Epidermal melanocyte (primary cell): ENCODE measurements at regions not wholly inside any gene's neighbourhood (a gene's known extent, or its start where the extent isn't known, plus 50 kb on each side); places are given as distances from the start of the nearest gene placed in this dataset.

Experiments
- DNase-seq: peaks from one replicate; pipeline ENCODE4 v3.0.0; 2011; ENCODE audit warnings: low spot score; ENCODE audit not compliant: insufficient read length

- DNase-seq: no peak
Observed at GRCh38 chr17:15048933-15049794, 216.0 kb downstream of the PMP22 start.

GRCh38 chr17:15048381-15048780 is 216.7 kb downstream of the PMP22 start:
- no peak for DNase-seq

GRCh38 chr17:15042311-15042710 is 222.8 kb downstream of the PMP22 start:
- DNase-seq: no peak

GRCh38 chr17:15039366-15039765 is 225.8 kb downstream of the PMP22 start:
- no peak for DNase-seq

- DNase-seq: peak; percentile 40
Observed at GRCh38 chr17:15038656-15039055, 226.5 kb downstream of the PMP22 start.

GRCh38 chr17:15036238-15036637 is 228.9 kb downstream of the PMP22 start:
- no peak for DNase-seq

GRCh38 chr17:15031975-15032374 is 233.2 kb downstream of the PMP22 start:
- no peak for DNase-seq

GRCh38 chr17:15029469-15029868 is 235.7 kb downstream of the PMP22 start:
- DNase-seq: no peak

GRCh38 chr17:15027853-15028252 is 237.3 kb downstream of the PMP22 start:
- no peak for DNase-seq

GRCh38 chr17:15026088-15026487 is 239.0 kb downstream of the PMP22 start:
- DNase-seq: no peak

GRCh38 chr17:15023589-15024336 is 241.4 kb downstream of the PMP22 start:
- no peak for DNase-seq

GRCh38 chr17:15019158-15019557 is 246.0 kb downstream of the PMP22 start:
- no peak for DNase-seq

GRCh38 chr17:15012351-15012980 is 252.7 kb downstream of the PMP22 start:
- no peak for DNase-seq

GRCh38 chr17:15009087-15009486 is 256.0 kb downstream of the PMP22 start:
- no peak for DNase-seq

GRCh38 chr17:15007147-15007553 is 258.0 kb downstream of the PMP22 start:
- no peak for DNase-seq

GRCh38 chr17:15006421-15007128 is 258.6 kb downstream of the PMP22 start:
- DNase-seq: no peak

GRCh38 chr17:15000661-15001060 is 264.5 kb downstream of the PMP22 start:
- DNase-seq: no peak

GRCh38 chr17:14997290-14997689 is 267.8 kb downstream of the PMP22 start:
- DNase-seq: no peak

GRCh38 chr17:14986127-14986526 is 279.0 kb downstream of the PMP22 start:
- DNase-seq: no peak

- no peak for DNase-seq
Observed at GRCh38 chr17:14972844-14973243, 292.3 kb downstream of the PMP22 start.

- DNase-seq: no peak
Observed at GRCh38 chr17:14971054-14971453, 294.1 kb downstream of the PMP22 start.
